ENCODE measurements at regions not wholly inside any gene's neighbourhood (a gene's known extent, or its start where the extent isn't known, plus 50 kb on each side); places are given as distances from the start of the nearest gene placed in this dataset.

GRCh38 chr10:129089341-129089740 is 377.7 kb upstream of the MGMT start:
- H2AFZ ChIP-seq (ENCODE audit: low read depth), result no peak overlapping the region
- no peak overlapping the region for H3K4me2 ChIP-seq
- H3K9me3 ChIP-seq, result no peaks in the 10 kb centered on the region
- H4K20me1 ChIP-seq (ENCODE audit: insufficient read depth), result no peaks in the 10 kb centered on the region
- H3F3A ChIP-seq (replicated peaks; ENCODE audit: insufficient read depth), result no peaks in the 10 kb centered on the region
- POLR2A ChIA-PET, result interaction anchor here (0.6 kb wide), 1 partner anchor 690 kb away, joined by 4 read pairs; no protein-coding TSS in a partner anchor
- H3K79me2 ChIP-seq (ENCODE audit: insufficient read depth), result no peaks in the 10 kb centered on the region
- no peaks in the 10 kb centered on the region for H3K9me2 ChIP-seq
- no peaks in the 10 kb centered on the region for H3K4me1 ChIP-seq (ENCODE audit: control insufficient read depth in 1 of 2, insufficient read depth in 2 of 2, low read depth in 1 of 2, low read length in 1 of 2)
- H3K27ac ChIP-seq (ENCODE audit: low read depth in 2 of 2, low read length in 1 of 2), result no peak overlapping the region
- H3K27me3 ChIP-seq (ENCODE audit: insufficient read depth), result no peaks in the 10 kb centered on the region
- H3K9ac ChIP-seq, result no peak overlapping the region
- no peak for TF ChIP-seq CHD2 (IDR thresholded peaks at IDR 0.05; ENCODE audit: low read length, partially characterized antibody)
- no peak for TF ChIP-seq TAF1 (IDR thresholded peaks at IDR 0.05; ENCODE audit: borderline replicate concordance, low read depth, low read length)
- TF ChIP-seq JUND (IDR thresholded peaks at IDR 0.05), result no peak
- no peak for TF ChIP-seq ZBTB33 (IDR thresholded peaks at IDR 0.05; ENCODE audit: borderline replicate concordance, low read depth)
- TF ChIP-seq FOSL2 (IDR thresholded peaks at IDR 0.05; ENCODE audit: borderline replicate concordance, low read depth), result no peak
- no peak for TF ChIP-seq RFX5 (IDR thresholded peaks at IDR 0.05; ENCODE audit: low read length)
- TF ChIP-seq NRF1 (IDR thresholded peaks at IDR 0.05; ENCODE audit: low read depth, low read length), result no peak
- TF ChIP-seq FOXM1 (IDR thresholded peaks at IDR 0.05; ENCODE audit: low read depth), result no peak
- no peak for TF ChIP-seq YY1 (IDR thresholded peaks at IDR 0.05; ENCODE audit: low read depth)
- TF ChIP-seq USF1 (IDR thresholded peaks at IDR 0.05; ENCODE audit: borderline replicate concordance, low read depth), result no peak
- TF ChIP-seq MEF2A (IDR thresholded peaks at IDR 0.05; ENCODE audit: borderline replicate concordance, low read depth), result no peak
- TF ChIP-seq EP300 (IDR thresholded peaks at IDR 0.05; ENCODE audit: borderline replicate concordance in 1 of 2, low read depth in 1 of 2, low read length in 1 of 2), result no peak
- no peak for TF ChIP-seq TCF12 (IDR thresholded peaks at IDR 0.05)
- no peak for TF ChIP-seq PBX3 (IDR thresholded peaks at IDR 0.05)
- no peak for TF ChIP-seq NFIC (IDR thresholded peaks at IDR 0.05; ENCODE audit: borderline replicate concordance)
- no peak for TF ChIP-seq GATA2 (CRISPR knock-in tag; IDR thresholded peaks at IDR 0.05)
- no peak for TF ChIP-seq ELF1 (IDR thresholded peaks at IDR 0.05)
- TF ChIP-seq RCOR1 (IDR thresholded peaks at IDR 0.05; ENCODE audit: low read length), result no peak
- CTCF ChIA-PET, result no interaction called here
- 19% methylated on average over 4 of the region's 4 CpGs for WGBS (ENCODE audit: low lambda C conversion rate)
- no peak overlapping the region for H3K4me3 ChIP-seq (ENCODE audit: low read depth in 2 of 2, low read length in 1 of 2)
- no peaks in the 10 kb centered on the region for H3K36me3 ChIP-seq (replicated peaks in 1 of 2; ENCODE audit: control insufficient read depth in 1 of 2, insufficient read depth in 2 of 2, low read length in 1 of 2)
- no peak for DNase-seq
